Memory B cell (primary cell): ENCODE measurements at regions not wholly inside any gene's neighbourhood (a gene's known extent, or its start where the extent isn't known, plus 50 kb on each side); places are given as distances from the start of the nearest gene placed in this dataset.

Experiments used
- ATAC-seq: fragments of 150-1000 bp; cut with Tn5 transposase; 2 replicates; pipeline ENCODE4 v1.10.0; 2021; ENCODE audit warnings: low read depth, mild to moderate bottlenecking, moderate library complexity
- DNase-seq, 2 donors: peaks; one replicate each; pipeline ENCODE4 v3.0.0; 2022; ENCODE audit warnings: low spot score in 2 of 2
- H3K27ac Mint-ChIP-seq: one replicate; pipeline ENCODE4 v1.8.0; 2022; ENCODE audit warnings: mild to moderate bottlenecking, moderate library complexity, mixed read lengths
- H3K27me3 Mint-ChIP-seq: one replicate; pipeline ENCODE4 v1.8.0; 2022; ENCODE audit warnings: mixed read lengths
- H3K36me3 Mint-ChIP-seq: one replicate; pipeline ENCODE4 v1.8.0; 2022; ENCODE audit warnings: mild to moderate bottlenecking, mixed read lengths
- H3K4me1 Mint-ChIP-seq: one replicate; pipeline ENCODE4 v1.8.0; 2022; ENCODE audit warnings: mixed read lengths
- H3K4me3 Mint-ChIP-seq: one replicate; pipeline ENCODE4 v1.8.0; 2022; ENCODE audit warnings: mild to moderate bottlenecking, moderate library complexity, mixed read lengths
- H3K9me3 Mint-ChIP-seq: one replicate; pipeline ENCODE4 v1.8.0; 2022; ENCODE audit warnings: mixed read lengths

- H3K4me3 Mint-ChIP-seq = peak overlapping the region; percentile 19
- DNase-seq (no peak), ATAC-seq (peak; percentile 60)
These were observed 772.9 kb downstream of the MED13L start for GRCh38 chr12:115504306-115505290.

DNA sequence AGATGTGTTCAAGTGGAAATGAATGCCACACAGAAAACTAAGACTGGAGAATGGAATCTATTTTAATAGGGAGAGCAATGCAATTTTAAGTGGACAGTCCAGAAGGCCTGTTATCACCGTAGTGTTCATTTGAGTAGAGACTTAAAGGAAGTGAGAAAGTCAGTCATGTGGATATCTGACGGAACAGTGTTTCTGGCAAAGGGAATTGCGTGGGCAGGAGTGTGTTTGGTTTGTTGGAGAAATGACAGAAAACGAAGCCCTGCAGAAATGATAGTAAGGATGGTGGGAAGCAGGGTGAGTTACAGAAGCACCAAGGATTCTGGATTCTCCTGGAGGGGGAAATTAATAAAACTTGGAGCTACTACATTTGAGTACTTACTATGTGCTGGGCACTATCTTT is 776.6 kb downstream of the MED13L start:
- Mint-ChIP-seq H3K9me3 (peaks cover 6% of the 10 kb centered on the region), H3K27ac (no peak overlapping the region), H3K27me3 (no peaks in the 10 kb centered on the region), H3K4me1 (peaks cover 4% of the 10 kb centered on the region), H3K4me3 (no peak overlapping the region), H3K36me3 (peaks cover 1% of the 10 kb centered on the region)
- ATAC-seq (no peak), DNase-seq (no peak)

More at GRCh38 chr12:115504306-115505290, 772.9 kb downstream of the MED13L start:
- Mint-ChIP-seq H3K36me3 (peaks cover 1% of the 10 kb centered on the region), H3K27ac (peak overlapping the region; percentile 72), H3K4me1 (peaks cover 6% of the 10 kb centered on the region), H3K9me3 (peaks cover 6% of the 10 kb centered on the region), H3K27me3 (no peaks in the 10 kb centered on the region)

DNA sequence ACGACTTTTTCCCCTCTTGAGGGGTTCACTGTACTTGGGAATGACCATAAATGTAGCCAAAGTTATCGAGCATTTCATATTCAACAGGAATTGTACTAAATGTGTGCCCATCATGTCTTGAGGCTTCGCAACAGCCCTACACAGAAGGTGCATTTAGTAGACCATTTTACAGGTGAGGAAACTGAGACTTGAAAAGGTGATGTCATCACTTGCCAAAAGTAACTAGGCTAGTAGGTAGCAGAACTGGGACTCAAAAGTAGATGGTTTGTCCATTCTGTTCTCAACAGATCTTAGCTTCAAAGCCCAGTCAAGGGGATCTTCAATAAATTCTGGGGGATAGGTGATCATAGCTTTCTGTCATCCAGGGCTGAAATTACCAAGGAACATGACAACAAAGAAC is 782.2 kb downstream of the MED13L start:
- H3K4me3 Mint-ChIP-seq = no peak overlapping the region
- no peaks in the 10 kb centered on the region for H3K27me3 Mint-ChIP-seq

DNA sequence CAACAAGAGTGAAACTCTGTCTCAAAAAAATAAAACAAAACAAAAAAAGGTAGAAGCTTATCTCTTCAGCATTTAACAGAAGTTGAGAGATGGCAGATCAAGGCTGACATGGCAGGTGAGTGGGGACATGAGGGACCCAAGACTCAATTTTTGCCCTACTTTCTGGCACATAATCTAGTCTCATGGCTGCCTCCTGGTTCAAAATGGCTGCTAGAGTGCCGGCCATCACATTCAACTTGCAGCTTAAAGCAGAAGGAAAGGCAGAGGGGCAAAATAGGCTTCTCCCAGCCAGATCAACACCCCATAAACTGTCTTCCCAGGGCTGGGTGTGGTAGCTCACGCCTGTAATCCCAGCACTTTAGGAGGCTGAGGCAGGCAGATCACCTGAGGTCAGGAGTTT is 784.9 kb downstream of the MED13L start:
- no peaks in the 10 kb centered on the region for H3K27me3 Mint-ChIP-seq
- H3K27ac Mint-ChIP-seq = no peak overlapping the region
- no peak for DNase-seq
- H3K4me1 Mint-ChIP-seq = no peaks in the 10 kb centered on the region
- peaks cover 3% of the 10 kb centered on the region for H3K9me3 Mint-ChIP-seq
- no peak overlapping the region for H3K4me3 Mint-ChIP-seq
- H3K36me3 Mint-ChIP-seq = no peaks in the 10 kb centered on the region
- ATAC-seq = no peak

More for the DNA sequence above, 782.2 kb downstream of the MED13L start:
- no peaks in the 10 kb centered on the region for H3K36me3 Mint-ChIP-seq
- DNase-seq (no peak), ATAC-seq (no peak)
- H3K9me3 Mint-ChIP-seq = peaks cover 1% of the 10 kb centered on the region
- H3K27ac Mint-ChIP-seq = no peak overlapping the region
- no peaks in the 10 kb centered on the region for H3K4me1 Mint-ChIP-seq

- Mint-ChIP-seq H3K36me3 (no peaks in the 10 kb centered on the region), H3K27ac (no peak overlapping the region), H3K4me3 (no peak overlapping the region), H3K27me3 (no peaks in the 10 kb centered on the region), H3K4me1 (no peaks in the 10 kb centered on the region), H3K9me3 (peaks cover 5% of the 10 kb centered on the region)
- ATAC-seq (no peak), DNase-seq (no peak)
These were observed 785.8 kb downstream of the MED13L start for GRCh38 chr12:115491511-115492250.

GRCh38 chr12:115489253-115489652 is 788.2 kb downstream of the MED13L start:
- H3K9me3 Mint-ChIP-seq = peaks cover 9% of the 10 kb centered on the region
- DNase-seq = no peak
- no peaks in the 10 kb centered on the region for H3K27me3 Mint-ChIP-seq
- no peak overlapping the region for H3K27ac Mint-ChIP-seq
- no peaks in the 10 kb centered on the region for H3K36me3 Mint-ChIP-seq
- no peak for ATAC-seq
- no peaks in the 10 kb centered on the region for H3K4me1 Mint-ChIP-seq
- no peak overlapping the region for H3K4me3 Mint-ChIP-seq

- ATAC-seq = no peak
These were observed 791.5 kb downstream of the MED13L start for GRCh38 chr12:115485967-115486366.

DNA sequence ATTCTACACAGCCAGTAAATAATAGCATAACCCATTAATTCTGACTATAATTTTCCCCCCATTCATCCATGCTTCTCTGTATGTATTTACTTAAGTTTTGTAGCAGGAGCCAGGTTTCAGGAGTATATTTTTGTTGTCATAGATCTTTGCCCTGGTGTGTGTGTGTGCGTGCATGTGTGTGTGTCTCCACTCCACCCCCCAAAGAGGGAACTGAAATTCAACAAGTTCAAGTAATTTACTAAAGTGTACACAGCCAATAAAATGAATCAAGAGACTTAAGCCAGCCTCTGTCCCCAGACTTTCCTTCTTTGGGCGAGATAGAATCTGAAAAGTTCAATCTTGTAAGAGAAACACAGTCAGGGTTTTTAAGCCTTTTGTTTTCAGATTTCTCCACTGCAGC is 792.0 kb downstream of the MED13L start:
- Mint-ChIP-seq H3K4me3 (no peak overlapping the region), H3K36me3 (no peaks in the 10 kb centered on the region), H3K9me3 (peaks cover 8% of the 10 kb centered on the region), H3K27ac (no peak overlapping the region), H3K4me1 (no peaks in the 10 kb centered on the region), H3K27me3 (no peaks in the 10 kb centered on the region)
- DNase-seq (no peak), ATAC-seq (no peak)

More at GRCh38 chr12:115485967-115486366, 791.5 kb downstream of the MED13L start:
- no peaks in the 10 kb centered on the region for H3K4me1 Mint-ChIP-seq
- H3K9me3 Mint-ChIP-seq = peaks cover 8% of the 10 kb centered on the region
- no peak overlapping the region for H3K4me3 Mint-ChIP-seq
- no peaks in the 10 kb centered on the region for H3K27me3 Mint-ChIP-seq
- DNase-seq = no peak
- H3K27ac Mint-ChIP-seq = no peak overlapping the region
- no peaks in the 10 kb centered on the region for H3K36me3 Mint-ChIP-seq

DNA sequence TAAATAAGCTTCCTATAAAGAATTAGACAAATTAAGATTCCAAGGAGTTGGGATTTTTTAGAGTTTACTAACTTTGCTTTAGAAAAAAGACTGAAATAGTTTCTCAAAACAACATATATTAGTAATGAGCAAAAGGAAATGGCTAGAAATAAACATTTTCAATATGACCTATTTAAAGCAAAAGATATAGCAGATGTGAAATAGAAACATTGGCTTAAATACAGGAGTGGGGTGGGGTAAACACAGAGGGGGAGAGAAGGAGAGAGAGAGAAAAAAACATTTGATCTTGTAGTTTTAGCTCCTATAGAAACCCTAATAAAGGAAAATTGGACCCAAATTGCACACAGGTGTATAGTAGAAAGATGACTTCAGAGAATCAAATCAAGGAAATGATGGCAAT is 794.5 kb downstream of the MED13L start:
- Mint-ChIP-seq H3K36me3 (no peaks in the 10 kb centered on the region), H3K27me3 (no peaks in the 10 kb centered on the region), H3K4me3 (no peak overlapping the region), H3K4me1 (no peaks in the 10 kb centered on the region), H3K9me3 (peaks cover 8% of the 10 kb centered on the region), H3K27ac (no peak overlapping the region)
- DNase-seq = no peak
- no peak for ATAC-seq

- Mint-ChIP-seq H3K36me3 (no peaks in the 10 kb centered on the region), H3K4me3 (no peak overlapping the region), H3K9me3 (peaks cover 4% of the 10 kb centered on the region), H3K4me1 (no peaks in the 10 kb centered on the region), H3K27ac (no peak overlapping the region), H3K27me3 (no peaks in the 10 kb centered on the region)
- DNase-seq (no peak), ATAC-seq (no peak)
These were observed 796.4 kb downstream of the MED13L start for GRCh38 chr12:115481141-115481540.

- Mint-ChIP-seq H3K4me3 (no peak overlapping the region), H3K27me3 (no peaks in the 10 kb centered on the region), H3K36me3 (no peaks in the 10 kb centered on the region), H3K4me1 (no peaks in the 10 kb centered on the region), H3K9me3 (no peaks in the 10 kb centered on the region), H3K27ac (no peak overlapping the region)
- ATAC-seq = no peak
- DNase-seq = no peak
These were observed 794.5 kb upstream of the TBX3 start for GRCh38 chr12:115478505-115478904.

GRCh38 chr12:115474539-115475353 is 790.8 kb upstream of the TBX3 start:
- no peak overlapping the region for H3K27ac Mint-ChIP-seq
- H3K27me3 Mint-ChIP-seq = no peaks in the 10 kb centered on the region
- H3K4me3 Mint-ChIP-seq = no peak overlapping the region
- H3K9me3 Mint-ChIP-seq = no peaks in the 10 kb centered on the region
- no peaks in the 10 kb centered on the region for H3K4me1 Mint-ChIP-seq
- DNase-seq (no peak), ATAC-seq (no peak)
- no peaks in the 10 kb centered on the region for H3K36me3 Mint-ChIP-seq

- Mint-ChIP-seq H3K4me1 (no peaks in the 10 kb centered on the region), H3K9me3 (no peaks in the 10 kb centered on the region), H3K27me3 (peaks cover 2% of the 10 kb centered on the region), H3K27ac (no peak overlapping the region), H3K4me3 (no peak overlapping the region), H3K36me3 (no peaks in the 10 kb centered on the region)
- no peak for ATAC-seq
- DNase-seq = no peak
These were observed 789.4 kb upstream of the TBX3 start for GRCh38 chr12:115473257-115473956.
